Stomach (tissue), 8 donors: ENCODE measurements at regions not wholly inside any gene's neighbourhood (a gene's known extent, or its start where the extent isn't known, plus 50 kb on each side); places are given as distances from the start of the nearest gene placed in this dataset.
"Not testable (repeated sequence)": the region's sequence is repeated elsewhere in the genome, so short reads cannot be mapped to it uniquely, and the experiment has no call there.

ENCODE experiments used
- DNase-seq, 2 donors: peaks; one replicate each; pipeline versions ENCODE4 v3.0.0 to v3.0.0-alpha.2; 2013 to 2019
- H3K27ac ChIP-seq, 5 donors: fragments of 200-600 bp in 4 of 5; sonication (generic) in 4 of 5; one replicate each; pipeline ENCODE4 v1.5.1; 2013 to 2019; ENCODE audit warnings: mild to moderate bottlenecking in 1 of 5, moderate library complexity in 1 of 5
- H3K27me3 ChIP-seq, 3 donors: fragments of 200-600 bp; sonication (generic); one replicate each; pipeline ENCODE4 v1.5.1; 2017 to 2019; ENCODE audit warnings: mixed run types in 1 of 3
- H3K36me3 ChIP-seq, 4 donors: fragments of 200-600 bp; sonication (generic); 1 replicate in 3 of 4; 2 replicates in 1 of 4; pipeline ENCODE4 v1.5.1; 2016 to 2019
- H3K4me1 ChIP-seq, 4 donors: fragments of 200-600 bp; sonication (generic); one replicate each; pipeline ENCODE4 v1.5.1; 2016 to 2019
- H3K4me3 ChIP-seq, 4 donors: fragments of 200-600 bp; sonication (generic) in 3 of 4; one replicate each; pipeline ENCODE4 v1.5.1; 2016 to 2019; ENCODE audit warnings: mild to moderate bottlenecking in 1 of 4
- H3K9me3 ChIP-seq, 4 donors: fragments of 200-600 bp; sonication (generic); one replicate each; pipeline ENCODE4 v1.5.1; 2016 to 2019
- CTCF ChIP-seq, 7 experiments: fragments of 450-650 bp in 4 of 7; fragments of 200-600 bp in 3 of 7; sonication (generic) in 3 of 7; IDR thresholded peaks; one replicate each; pipeline ENCODE4 v1.5.1; 2016 to 2019; ENCODE audit warnings: antibody characterized with exemption in 7 of 7, control low read depth in 2 of 7, mild to moderate bottlenecking in 1 of 7
- EP300 ChIP-seq: sonication (generic); formaldehyde crosslinking; IDR thresholded peaks from one replicate; pipeline ENCODE4 v1.6.1; 2017; ENCODE audit warnings: antibody characterized with exemption
- POLR2A ChIP-seq, 4 donors: fragments of 450-650 bp; IDR thresholded peaks; one replicate each; pipeline ENCODE4 v1.6.1; 2016; ENCODE audit warnings: antibody characterized with exemption in 4 of 4, control low read depth in 2 of 4, mild to moderate bottlenecking in 1 of 4, moderate library complexity in 1 of 4
- POLR2AphosphoS5 ChIP-seq, 3 donors: sonication (generic); formaldehyde crosslinking; IDR thresholded peaks; one replicate each; pipeline ENCODE4 v1.6.1; 2016; ENCODE audit warnings: antibody characterized with exemption in 3 of 3
- WGBS, 5 donors: extraction: QIAGEN DNeasy Blood & Tissue Kit in 3 of 5; methylation state at CpG; one replicate each; pipeline versions ENCODE4 v1.1.5 to v1.1.7; 2013 to 2018; 5-methylcytosine and 5-hydroxymethylcytosine counted together
- intact Hi-C: fragments of 100-400 bp; cut with DNase I; formaldehyde crosslinking; loops from one replicate; pipeline ENCODE4 v1.15.1; 2023; ENCODE audit warnings: low total_unique reads
- donor health status: healthy with polysubstance abuse.
- donor health status: Bipolar disorder and iron deficiency.
- donor health status: healthy.

GRCh38 chr10:109616359-109616980 is 306.8 kb downstream of the XPNPEP1 start:
- Histone ChIP-seq H3K4me3 (no peak overlapping the region), H3K27ac (no peak overlapping the region), H3K36me3 (no peaks in the 10 kb centered on the region), H3K27me3 (no peaks in the 10 kb centered on the region), H3K9me3 (peaks cover 0 to 4% (median 0%) of the 10 kb centered on the region in 4 donors), H3K4me1 (no peaks in the 10 kb centered on the region)
- intact Hi-C loops: no loop called here
- no peak for TF ChIP-seq EP300
- TF ChIP-seq POLR2A (IDR thresholded peaks at IDR 0.05): no peak
- TF ChIP-seq POLR2AphosphoS5 (IDR thresholded peaks at IDR 0.05): no peak
- no peak for TF ChIP-seq CTCF (IDR thresholded peaks at IDR 0.05)
- DNase-seq: no peak
- WGBS, 5 donors: 42 to 65% (median 60%) methylated on average over 3 of the region's 3 CpGs

GRCh38 chr10:109595356-109595755 is 328.0 kb downstream of the XPNPEP1 start:
- peaks cover 0 to 24% (median 5%) of the 10 kb centered on the region in 4 donors for H3K9me3 ChIP-seq
- DNase-seq, H3K4me1 ChIP-seq, H3K36me3 ChIP-seq, H3K27me3 ChIP-seq, H3K4me3 ChIP-seq, H3K27ac ChIP-seq, intact Hi-C loops: not testable (repeated sequence)
- WGBS, 5 donors: 42 to 57% (median 53%) methylated on average over 1 of the region's 1 CpG

- 55 to 74% (median 67%) methylated on average over 4 of the region's 4 CpGs for WGBS, 5 donors
- Histone ChIP-seq H3K27ac (no peak overlapping the region), H3K27me3 (no peaks in the 10 kb centered on the region), H3K9me3 (peaks cover 0 to 24% (median 5%) of the 10 kb centered on the region in 4 donors), H3K4me1 (no peaks in the 10 kb centered on the region), H3K4me3 (no peak overlapping the region), H3K36me3 (no peaks in the 10 kb centered on the region)
- intact Hi-C loops: no loop called here
- DNase-seq: no peak
- no peak for TF ChIP-seq EP300
- TF ChIP-seq POLR2A (IDR thresholded peaks at IDR 0.05): no peak
- TF ChIP-seq POLR2AphosphoS5 (IDR thresholded peaks at IDR 0.05): no peak
- no peak for TF ChIP-seq CTCF (IDR thresholded peaks at IDR 0.05)
These were observed 329.6 kb downstream of the XPNPEP1 start for GRCh38 chr10:109593682-109594081.

GRCh38 chr10:109592391-109592790 is 330.9 kb downstream of the XPNPEP1 start:
- Histone ChIP-seq H3K4me3 (no peak overlapping the region), H3K27ac (no peak overlapping the region), H3K27me3 (no peaks in the 10 kb centered on the region), H3K4me1 (no peaks in the 10 kb centered on the region), H3K9me3 (peaks cover 0 to 24% (median 3%) of the 10 kb centered on the region in 4 donors), H3K36me3 (no peaks in the 10 kb centered on the region)
- intact Hi-C loops: no loop called here
- 74 to 85% (median 80%) methylated on average over 3 of the region's 3 CpGs for WGBS, 5 donors
- TF ChIP-seq POLR2AphosphoS5 (IDR thresholded peaks at IDR 0.05): no peak
- no peak for TF ChIP-seq EP300
- TF ChIP-seq POLR2A (IDR thresholded peaks at IDR 0.05): no peak
- TF ChIP-seq CTCF (IDR thresholded peaks at IDR 0.05): no peak
- no peak for DNase-seq

GRCh38 chr10:109591601-109592000 is 331.7 kb downstream of the XPNPEP1 start:
- Histone ChIP-seq H3K4me3 (no peak overlapping the region), H3K27me3 (no peaks in the 10 kb centered on the region), H3K4me1 (no peaks in the 10 kb centered on the region), H3K36me3 (no peaks in the 10 kb centered on the region), H3K9me3 (peaks cover 0 to 18% (median under 1%) of the 10 kb centered on the region in 4 donors), H3K27ac (no peak overlapping the region)
- intact Hi-C loops: no loop called here
- 38 to 71% (median 66%) methylated on average over 2 of the region's 2 CpGs for WGBS, 5 donors
- no peak for DNase-seq
- TF ChIP-seq CTCF (IDR thresholded peaks at IDR 0.05) (no peak), POLR2A (IDR thresholded peaks at IDR 0.05) (no peak), EP300 (no peak), POLR2AphosphoS5 (IDR thresholded peaks at IDR 0.05) (no peak)
